ENCODE measurements at regions not wholly inside any gene's neighbourhood (a gene's known extent, or its start where the extent isn't known, plus 50 kb on each side); places are given as distances from the start of the nearest gene placed in this dataset.

GRCh38 chr5:3201121-3201520, 394.5 kb upstream of the IRX1 start:
- TF ChIP-seq CTCF (conservative IDR thresholded peaks at IDR 0.05; ENCODE audit: low read depth in 2 of 2): no peak
- TF ChIP-seq POLR2AphosphoS5 (IDR thresholded peaks at IDR 0.05; ENCODE audit: low read depth): no peak
- no peak for TF ChIP-seq EZH2phosphoT487 (IDR thresholded peaks at IDR 0.05; ENCODE audit: unreplicated experiment)
- no peak for TF ChIP-seq STAT1 (IDR thresholded peaks at IDR 0.05; ENCODE audit: unreplicated experiment)
- TF ChIP-seq REST (IDR thresholded peaks at IDR 0.05; ENCODE audit: unreplicated experiment): no peak
- TF ChIP-seq EZH2 (IDR thresholded peaks at IDR 0.05; ENCODE audit: low read depth, unreplicated experiment): no peak
- TF ChIP-seq CREB1 (CRISPR knock-in tag; IDR thresholded peaks at IDR 0.05; ENCODE audit: low read depth): no peak
- no peak for TF ChIP-seq NANOG (IDR thresholded peaks at IDR 0.05; ENCODE audit: borderline replicate concordance)
